Neural cell (in vitro differentiated cells): ENCODE measurements at regions not wholly inside any gene's neighbourhood (a gene's known extent, or its start where the extent isn't known, plus 50 kb on each side); places are given as distances from the start of the nearest gene placed in this dataset.

ENCODE experiments used
- EP300 ChIP-seq: fragments of 450-650 bp; conservative IDR thresholded peaks from 2 replicates; pipeline ENCODE4 v1.6.1; 2014; ENCODE audit warnings: antibody characterized with exemption, mild to moderate bottlenecking, moderate library complexity; ENCODE audit not compliant: poor library complexity, severe bottlenecking
- EZH2 ChIP-seq: fragments of 200-600, 300-800 bp; shearing (Covaris generic), sonication (generic); IDR thresholded peaks from 2 replicates; pipeline ENCODE4 v1.6.1; 2014; ENCODE audit warnings: antibody characterized with exemption, low read length, borderline replicate concordance, mild to moderate bottlenecking; ENCODE audit not compliant: insufficient read depth, poor library complexity, severe bottlenecking
- MXI1 ChIP-seq: fragments of 450-650 bp; conservative IDR thresholded peaks from 2 replicates; pipeline ENCODE4 v1.6.1; 2014; ENCODE audit warnings: antibody characterized with exemption, mild to moderate bottlenecking; ENCODE audit not compliant: poor library complexity, severe bottlenecking
- POLR2AphosphoS5 ChIP-seq: IDR thresholded peaks from 2 replicates; pipeline ENCODE4 v1.6.1; 2012
- RAD21 ChIP-seq: fragments of 450-650 bp; conservative IDR thresholded peaks from 2 replicates; pipeline ENCODE4 v1.6.1; 2014; ENCODE audit warnings: antibody characterized with exemption, mild to moderate bottlenecking, moderate library complexity
- SMC3 ChIP-seq: fragments of 450-650 bp; conservative IDR thresholded peaks from 2 replicates; pipeline ENCODE4 v1.6.1; 2014; ENCODE audit warnings: antibody characterized with exemption, mild to moderate bottlenecking, moderate library complexity; ENCODE audit not compliant: poor library complexity
- TF ChIP-seq, protein P1 (sequence below): fragments of 450-650 bp; IDR thresholded peaks from 2 replicates; pipeline ENCODE4 v1.5.1; 2014; ENCODE audit warnings: antibody characterized with exemption, mild to moderate bottlenecking, moderate library complexity; ENCODE audit not compliant: poor library complexity, severe bottlenecking
- TF ChIP-seq, protein P2 (sequence below): IDR thresholded peaks from 2 replicates; pipeline ENCODE4 v1.6.1; 2012; ENCODE audit warnings: borderline replicate concordance

DNA sequence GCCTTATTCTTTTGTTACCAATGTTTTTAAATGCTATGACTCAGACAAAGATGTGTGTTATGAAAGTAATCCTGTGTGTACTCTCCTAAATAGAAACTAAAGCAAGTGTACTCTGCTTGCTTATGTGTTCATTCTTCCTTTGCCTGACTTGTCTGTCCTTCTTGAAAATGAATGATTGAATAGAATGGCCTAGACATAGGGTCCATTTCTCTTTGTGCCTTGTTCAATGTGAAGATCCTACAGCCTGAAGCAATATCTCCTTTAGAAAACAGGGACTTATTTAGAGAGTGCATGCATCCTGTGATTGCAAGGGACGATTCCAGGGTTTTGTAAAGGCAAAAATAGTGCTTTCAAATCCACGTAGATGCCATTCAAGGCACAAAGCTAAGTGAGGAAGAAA, 343.6 kb upstream of the TACR3 start:
- TF ChIP-seq, protein P1, sequence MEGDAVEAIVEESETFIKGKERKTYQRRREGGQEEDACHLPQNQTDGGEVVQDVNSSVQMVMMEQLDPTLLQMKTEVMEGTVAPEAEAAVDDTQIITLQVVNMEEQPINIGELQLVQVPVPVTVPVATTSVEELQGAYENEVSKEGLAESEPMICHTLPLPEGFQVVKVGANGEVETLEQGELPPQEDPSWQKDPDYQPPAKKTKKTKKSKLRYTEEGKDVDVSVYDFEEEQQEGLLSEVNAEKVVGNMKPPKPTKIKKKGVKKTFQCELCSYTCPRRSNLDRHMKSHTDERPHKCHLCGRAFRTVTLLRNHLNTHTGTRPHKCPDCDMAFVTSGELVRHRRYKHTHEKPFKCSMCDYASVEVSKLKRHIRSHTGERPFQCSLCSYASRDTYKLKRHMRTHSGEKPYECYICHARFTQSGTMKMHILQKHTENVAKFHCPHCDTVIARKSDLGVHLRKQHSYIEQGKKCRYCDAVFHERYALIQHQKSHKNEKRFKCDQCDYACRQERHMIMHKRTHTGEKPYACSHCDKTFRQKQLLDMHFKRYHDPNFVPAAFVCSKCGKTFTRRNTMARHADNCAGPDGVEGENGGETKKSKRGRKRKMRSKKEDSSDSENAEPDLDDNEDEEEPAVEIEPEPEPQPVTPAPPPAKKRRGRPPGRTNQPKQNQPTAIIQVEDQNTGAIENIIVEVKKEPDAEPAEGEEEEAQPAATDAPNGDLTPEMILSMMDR, result no peak
- TF ChIP-seq MXI1, result no peak
- TF ChIP-seq, protein P2, sequence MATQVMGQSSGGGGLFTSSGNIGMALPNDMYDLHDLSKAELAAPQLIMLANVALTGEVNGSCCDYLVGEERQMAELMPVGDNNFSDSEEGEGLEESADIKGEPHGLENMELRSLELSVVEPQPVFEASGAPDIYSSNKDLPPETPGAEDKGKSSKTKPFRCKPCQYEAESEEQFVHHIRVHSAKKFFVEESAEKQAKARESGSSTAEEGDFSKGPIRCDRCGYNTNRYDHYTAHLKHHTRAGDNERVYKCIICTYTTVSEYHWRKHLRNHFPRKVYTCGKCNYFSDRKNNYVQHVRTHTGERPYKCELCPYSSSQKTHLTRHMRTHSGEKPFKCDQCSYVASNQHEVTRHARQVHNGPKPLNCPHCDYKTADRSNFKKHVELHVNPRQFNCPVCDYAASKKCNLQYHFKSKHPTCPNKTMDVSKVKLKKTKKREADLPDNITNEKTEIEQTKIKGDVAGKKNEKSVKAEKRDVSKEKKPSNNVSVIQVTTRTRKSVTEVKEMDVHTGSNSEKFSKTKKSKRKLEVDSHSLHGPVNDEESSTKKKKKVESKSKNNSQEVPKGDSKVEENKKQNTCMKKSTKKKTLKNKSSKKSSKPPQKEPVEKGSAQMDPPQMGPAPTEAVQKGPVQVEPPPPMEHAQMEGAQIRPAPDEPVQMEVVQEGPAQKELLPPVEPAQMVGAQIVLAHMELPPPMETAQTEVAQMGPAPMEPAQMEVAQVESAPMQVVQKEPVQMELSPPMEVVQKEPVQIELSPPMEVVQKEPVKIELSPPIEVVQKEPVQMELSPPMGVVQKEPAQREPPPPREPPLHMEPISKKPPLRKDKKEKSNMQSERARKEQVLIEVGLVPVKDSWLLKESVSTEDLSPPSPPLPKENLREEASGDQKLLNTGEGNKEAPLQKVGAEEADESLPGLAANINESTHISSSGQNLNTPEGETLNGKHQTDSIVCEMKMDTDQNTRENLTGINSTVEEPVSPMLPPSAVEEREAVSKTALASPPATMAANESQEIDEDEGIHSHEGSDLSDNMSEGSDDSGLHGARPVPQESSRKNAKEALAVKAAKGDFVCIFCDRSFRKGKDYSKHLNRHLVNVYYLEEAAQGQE, result no peak
- TF ChIP-seq EP300, result no peak
- TF ChIP-seq EZH2, result no peak
- no peak for TF ChIP-seq SMC3
- TF ChIP-seq POLR2AphosphoS5, result no peak
- no peak for TF ChIP-seq RAD21
